HepG2 (cell line): ENCODE measurements at regions not wholly inside any gene's neighbourhood (a gene's known extent, or its start where the extent isn't known, plus 50 kb on each side); places are given as distances from the start of the nearest gene placed in this dataset.

ENCODE experiments used
- ATAC-seq: fragments of 200-7000 bp; cut with Tn5 transposase; 3 replicates; pipeline ENCODE4 v1.9.1; 2020; ENCODE audit warnings: mild to moderate bottlenecking, moderate library complexity
- BruUV-seq: library from RNA; stranded (reverse); fragments of 400-500 nt; replicated peaks from 2 replicates; lab custom pipeline; 2021; lab: Mats Ljungman, UMichigan
- CTCF ChIA-PET: fragments of 300-600 bp; formaldehyde crosslinking; extraction: SDS; loops from one replicate; lab custom pipeline; 2021; ENCODE audit warnings: low total read pairs, inconsistent platforms, low intra/inter-chr PET ratio; lab: Yijun Ruan, JAX
- POLR2A ChIA-PET: fragments of 350-600 bp; sonication (Branson Sonifier 250); formaldehyde crosslinking; loops from one replicate; lab custom pipeline; 2020; ENCODE audit warnings: antibody characterized with exemption, inconsistent platforms; lab: Yijun Ruan, JAX
- DNase-seq: peaks from one replicate; pipeline ENCODE4 v3.0.0-alpha.2; 2015; ENCODE audit warnings: low spot score
- FAIRE-seq: peaks from 3 replicates; lab custom pipeline; 2011; peaks lifted over from hg19 to GRCh38; lab: Jason Lieb, UNC
- H2AFZ ChIP-seq: one replicate; pipeline ENCODE4 v1.6.1; 2011; ENCODE audit warnings: low read length, inconsistent platforms
- H3K27ac ChIP-seq: fragments of 300-600 bp; 3 replicates; pipeline ENCODE4 v1.8.0; 2011; ENCODE audit warnings: mixed run types, mild to moderate bottlenecking, mixed read lengths, low read length, inconsistent platforms; ENCODE audit not compliant: insufficient read depth; ENCODE audit errors: extremely low read length
- H3K27me3 ChIP-seq, 2 experiments: fragments of 200-600 bp in 1 of 2; 2 replicates in 1 of 2; 3 replicates in 1 of 2; pipeline versions ENCODE4 v1.6.0 to v1.8.0; 2011; ENCODE audit warnings: low read length in 2 of 2, mild to moderate bottlenecking in 2 of 2, moderate library complexity in 2 of 2, inconsistent platforms in 1 of 2; ENCODE audit not compliant: insufficient read depth in 2 of 2, control insufficient read depth in 1 of 2
- H3K36me3 ChIP-seq, 2 experiments: fragments of 200-600 bp in 1 of 2; replicated peaks in 1 of 2; 2 replicates in 1 of 2; 3 replicates in 1 of 2; pipeline versions ENCODE4 v1.5.1 to v1.8.0; 2011; ENCODE audit warnings: low read length in 2 of 2, inconsistent platforms in 1 of 2; ENCODE audit not compliant: insufficient read depth in 2 of 2, control insufficient read depth in 1 of 2
- H3K4me1 ChIP-seq: 2 replicates; pipeline ENCODE4 v1.5.1; 2012; ENCODE audit warnings: low read length, inconsistent platforms; ENCODE audit not compliant: insufficient read depth
- H3K4me2 ChIP-seq: 2 replicates; pipeline ENCODE4 v1.6.0; 2011; ENCODE audit warnings: low read depth, low read length, inconsistent platforms
- H3K4me3 ChIP-seq, 3 experiments: fragments of 200-600 bp in 1 of 3; sonication (generic), shearing (Covaris generic) in 1 of 3; replicated peaks in 1 of 3; 2 replicates each; pipeline ENCODE4 v1.5.1; 2011 to 2016; ENCODE audit warnings: low read length in 3 of 3, inconsistent platforms in 2 of 3, low read depth in 2 of 3, mild to moderate bottlenecking in 2 of 3, control low read depth in 1 of 3, mixed read lengths in 1 of 3; ENCODE audit not compliant: insufficient read depth in 1 of 3
- H3K79me2 ChIP-seq: one replicate; pipeline ENCODE4 v1.6.1; 2011; ENCODE audit warnings: low read length, inconsistent platforms; ENCODE audit not compliant: insufficient read depth
- H3K9ac ChIP-seq: 2 replicates; pipeline ENCODE4 v1.6.0; 2011; ENCODE audit warnings: mild to moderate bottlenecking, low read depth, low read length, inconsistent platforms; ENCODE audit not compliant: insufficient read depth
- H3K9me3 ChIP-seq: 2 replicates; pipeline ENCODE4 v1.5.1; 2012; ENCODE audit warnings: mild to moderate bottlenecking, low read length
- H4K20me1 ChIP-seq: 2 replicates; pipeline ENCODE4 v1.6.0; 2011; ENCODE audit warnings: inconsistent platforms, mild to moderate bottlenecking, low read length, moderate library complexity; ENCODE audit not compliant: insufficient read depth
- AHDC1 ChIP-seq: sonication (generic); formaldehyde crosslinking; IDR thresholded peaks from 2 replicates; pipeline ENCODE4 v1.5.1; 2020; ENCODE audit warnings: mild to moderate bottlenecking, missing genetic modification reagents, borderline replicate concordance
- ARNTL ChIP-seq: sonication (generic); formaldehyde crosslinking; IDR thresholded peaks from 2 replicates; pipeline ENCODE4 v1.4.0; 2020; ENCODE audit warnings: mild to moderate bottlenecking, missing genetic modification reagents
- ATAD3A ChIP-seq: sonication (generic); formaldehyde crosslinking; IDR thresholded peaks from 2 replicates; pipeline ENCODE4 v1.4.0; 2020; ENCODE audit warnings: missing genetic modification reagents
- ATF7 ChIP-seq, 2 experiments: fragments of 450-650 bp in 1 of 2; sonication (generic) in 1 of 2; formaldehyde crosslinking in 1 of 2; IDR thresholded peaks; 2 replicates each; pipeline versions ENCODE4 v1.4.0 to v1.6.1; 2016 to 2020; ENCODE audit warnings: antibody characterized with exemption in 1 of 2, mild to moderate bottlenecking in 1 of 2, missing genetic modification reagents in 1 of 2
- CBX2 ChIP-seq, 2 experiments: fragments of 200-600 bp in 1 of 2; sonication (generic); formaldehyde crosslinking in 1 of 2; IDR thresholded peaks; 2 replicates each; pipeline versions ENCODE4 v1.7.0 to v1.8.1; 2018 to 2022; ENCODE audit warnings: low read depth in 2 of 2, low read length in 1 of 2, mild to moderate bottlenecking in 1 of 2, missing genetic modification reagents in 1 of 2
- MXD4 ChIP-seq: IDR thresholded peaks from 2 replicates; pipeline ENCODE4 v1.6.1; 2016; ENCODE audit warnings: mild to moderate bottlenecking, missing biosample characterization, missing genetic modification reagents
- NAIF1 ChIP-seq: sonication (generic); formaldehyde crosslinking; IDR thresholded peaks from 2 replicates; pipeline ENCODE4 v1.5.0; 2020; ENCODE audit warnings: mild to moderate bottlenecking, missing genetic modification reagents, borderline replicate concordance
- TP53 ChIP-seq: sonication (generic); formaldehyde crosslinking; conservative IDR thresholded peaks from 2 replicates; pipeline ENCODE4 v1.4.0; 2020; ENCODE audit warnings: missing genetic modification reagents
- U2AF2 ChIP-seq: fragments of 200-400 bp; formaldehyde crosslinking; IDR thresholded peaks from 2 replicates; pipeline ENCODE4 v1.6.1; 2017; ENCODE audit warnings: low read depth, mild to moderate bottlenecking, low read length
- ZNF142 ChIP-seq: sonication (generic); formaldehyde crosslinking; IDR thresholded peaks from 2 replicates; pipeline ENCODE4 v1.4.0; 2020; ENCODE audit warnings: missing genetic modification reagents
- ZNF30 ChIP-seq: sonication (generic); formaldehyde crosslinking; IDR thresholded peaks from 2 replicates; pipeline ENCODE4 v1.5.0; 2020; ENCODE audit warnings: mild to moderate bottlenecking, missing genetic modification reagents
- ZNF766 ChIP-seq: sonication (generic); formaldehyde crosslinking; IDR thresholded peaks from 2 replicates; pipeline ENCODE4 v1.5.0; 2020; ENCODE audit warnings: missing genetic modification reagents, borderline replicate concordance
- ZNF772 ChIP-seq: sonication (generic); formaldehyde crosslinking; IDR thresholded peaks from 2 replicates; pipeline ENCODE4 v1.5.0; 2020; ENCODE audit warnings: mild to moderate bottlenecking, missing genetic modification reagents
- whole genome bisulfite sequencing: methylation state at CpG from one replicate; pipeline ENCODE4 v1.1.6; 2017; ENCODE audit warnings: low lambda C conversion rate; 5-methylcytosine and 5-hydroxymethylcytosine counted together
- in situ Hi-C: cut with HindIII; loops from 2 replicates; pipeline ENCODE4 v1.10.0; 2017; ENCODE audit warnings: low pct_unique_long_range_greater_than_20kb; ENCODE audit not compliant: extremely low pct_ligation_motif_present
- intact Hi-C: fragments of 100-400 bp; cut with micrococcal nuclease; formaldehyde crosslinking; loops from one replicate; pipeline ENCODE4 v1.10.0; 2022; ENCODE audit not compliant: unreplicated experiment

- TF ChIP-seq NAIF1 (CRISPR knock-in tag), result no peak
- TF ChIP-seq ATAD3A (CRISPR knock-in tag), result no peak
- TF ChIP-seq CBX2 (IDR thresholded peaks at IDR 0.05; ENCODE audit: low read depth, low read length), result no peak
- no peak for TF ChIP-seq CBX2 (CRISPR knock-in tag; IDR thresholded peaks at IDR 0.05; ENCODE audit: low read depth)
- TF ChIP-seq MXD4 (CRISPR knock-in tag), result no peak
- TF ChIP-seq ARNTL, result no peak
- TF ChIP-seq ZNF142 (CRISPR knock-in tag), result no peak
These were observed 439.2 kb upstream of the ACVR2A start (continued) for GRCh38 chr2:147405651-147406050.

GRCh38 chr2:147398996-147399395 lies 445.8 kb upstream of the ACVR2A start:
- Histone ChIP-seq H3K4me3 (no peak overlapping the region), H3K36me3 (no peaks in the 10 kb centered on the region), H3K4me2 (no peak overlapping the region), H3K79me2 (no peaks in the 10 kb centered on the region), H2AFZ (no peak overlapping the region), H3K9ac (no peak overlapping the region), H3K9me3 (no peaks in the 10 kb centered on the region), H3K27me3 (no peaks in the 10 kb centered on the region), H3K27ac (no peak overlapping the region), H4K20me1 (no peaks in the 10 kb centered on the region), H3K4me1 (no peaks in the 10 kb centered on the region)
- no peak for DNase-seq
- no peak for ATAC-seq
- intact Hi-C loops, result no loop called here
- 42% methylated on average over 2 of the region's 2 CpGs for WGBS
- FAIRE-seq, result no peak
- BruUV-seq, result no TSS peak
- ChIA-PET POLR2A (no interaction called here), CTCF (no interaction called here)
- in situ Hi-C loops, result loop anchor here (25.0 kb wide), 1 partner anchor 513 kb away; no protein-coding TSS in a partner anchor
- TF ChIP-seq ZNF30 (CRISPR knock-in tag), result no peak
- no peak for TF ChIP-seq U2AF2
- TF ChIP-seq AHDC1, result no peak
- TF ChIP-seq TP53, result no peak
- no peak for TF ChIP-seq ZNF772 (CRISPR knock-in tag)
- TF ChIP-seq ZNF766 (CRISPR knock-in tag), result no peak
- no peak for TF ChIP-seq ATF7 (IDR thresholded peaks at IDR 0.05)
- no peak for TF ChIP-seq ATF7 (CRISPR knock-in tag; IDR thresholded peaks at IDR 0.05)
